ENCODE measurements at regions not wholly inside any gene's neighbourhood (a gene's known extent, or its start where the extent isn't known, plus 50 kb on each side); places are given as distances from the start of the nearest gene placed in this dataset.
"Not testable (repeated sequence)": the region's sequence is repeated elsewhere in the genome, so short reads cannot be mapped to it uniquely, and the experiment has no call there.

- H3K27me3 ChIP-seq: no peaks in the 10 kb centered on the region
- H3K27ac ChIP-seq: no peak overlapping the region
- H3K4me1 ChIP-seq: no peaks in the 10 kb centered on the region
- TF ChIP-seq CTCF (IDR thresholded peaks at IDR 0.05): no peak
- no peak overlapping the region for H3K4me3 ChIP-seq
- H3K9me3 ChIP-seq: no peaks in the 10 kb centered on the region
- DNase-seq (ENCODE audit: low spot score in 2 of 2): no peak
- no peaks in the 10 kb centered on the region for H3K36me3 ChIP-seq
- intact Hi-C loops (cut with DNase I): no loop called here
Observed at GRCh38 chr7:20918156-20918555, 131.5 kb upstream of the SP8 start.

- H3K27me3 ChIP-seq; H3K9me3 ChIP-seq; intact Hi-C loops (cut with DNase I); H3K4me3 ChIP-seq; H3K4me1 ChIP-seq; H3K36me3 ChIP-seq; DNase-seq (ENCODE audit: low spot score in 2 of 2); H3K27ac ChIP-seq: not testable (repeated sequence)
Observed at GRCh38 chr7:20927178-20927577, 140.5 kb upstream of the SP8 start.

GRCh38 chr7:20927976-20928375, 141.3 kb upstream of the SP8 start:
- no peak for DNase-seq (ENCODE audit: low spot score in 2 of 2)

GRCh38 chr7:20929199-20929598, 142.5 kb upstream of the SP8 start:
- no peak overlapping the region for H3K27ac ChIP-seq
- DNase-seq (ENCODE audit: low spot score in 2 of 2): no peak
- no peaks in the 10 kb centered on the region for H3K9me3 ChIP-seq
- H3K27me3 ChIP-seq: no peaks in the 10 kb centered on the region
- H3K4me3 ChIP-seq: no peak overlapping the region
- intact Hi-C loops (cut with DNase I): no loop called here
- TF ChIP-seq CTCF (IDR thresholded peaks at IDR 0.05): no peak
- H3K36me3 ChIP-seq: no peaks in the 10 kb centered on the region
- no peaks in the 10 kb centered on the region for H3K4me1 ChIP-seq

More at GRCh38 chr7:20927976-20928375, 141.3 kb upstream of the SP8 start:
- intact Hi-C loops (cut with DNase I): no loop called here
- Histone ChIP-seq H3K9me3 (no peaks in the 10 kb centered on the region), H3K4me3 (no peak overlapping the region), H3K27ac (no peak overlapping the region), H3K4me1 (no peaks in the 10 kb centered on the region), H3K36me3 (no peaks in the 10 kb centered on the region), H3K27me3 (no peaks in the 10 kb centered on the region)
- TF ChIP-seq CTCF (IDR thresholded peaks at IDR 0.05): no peak

- no peak for DNase-seq (ENCODE audit: low spot score in 2 of 2)
- Histone ChIP-seq H3K4me1 (no peaks in the 10 kb centered on the region), H3K27me3 (no peaks in the 10 kb centered on the region), H3K9me3 (no peaks in the 10 kb centered on the region), H3K27ac (no peak overlapping the region), H3K4me3 (no peak overlapping the region), H3K36me3 (no peaks in the 10 kb centered on the region)
- TF ChIP-seq CTCF (IDR thresholded peaks at IDR 0.05): no peak
- intact Hi-C loops (cut with DNase I): no loop called here
Observed at GRCh38 chr7:20931739-20932138, 145.1 kb upstream of the SP8 start.

- no peaks in the 10 kb centered on the region for H3K9me3 ChIP-seq
- intact Hi-C loops (cut with DNase I): no loop called here
- no peaks in the 10 kb centered on the region for H3K4me1 ChIP-seq
- H3K4me3 ChIP-seq: no peak overlapping the region
- TF ChIP-seq CTCF (IDR thresholded peaks at IDR 0.05): no peak
- no peak for DNase-seq (ENCODE audit: low spot score in 2 of 2)
- H3K27ac ChIP-seq: no peak overlapping the region
- no peaks in the 10 kb centered on the region for H3K27me3 ChIP-seq
- H3K36me3 ChIP-seq: no peaks in the 10 kb centered on the region
Observed at GRCh38 chr7:20932785-20933527, 146.3 kb upstream of the SP8 start.
